Panc1 (cell line): ENCODE measurements at regions not wholly inside any gene's neighbourhood (a gene's known extent, or its start where the extent isn't known, plus 50 kb on each side); places are given as distances from the start of the nearest gene placed in this dataset.

Experiments
- ATAC-seq: fragments of 200-7000 bp; cut with Tn5 transposase; 2 replicates; pipeline ENCODE4 v1.9.1; 2020; ENCODE audit warnings: mild to moderate bottlenecking, moderate library complexity
- BruUV-seq: library from RNA; stranded (reverse); fragments of 400-500 nt; replicated peaks from 2 replicates; lab custom pipeline; 2021; lab: Mats Ljungman, UMichigan
- CTCF ChIA-PET: fragments of 300-600 bp; sonication (Branson Sonifier 250); formaldehyde crosslinking; loops from one replicate; lab custom pipeline; 2022; ENCODE audit warnings: antibody characterized with exemption; lab: Charles Lee
- POLR2A ChIA-PET: fragments of 300-600 bp; sonication (Branson Sonifier 250); formaldehyde crosslinking; loops from one replicate; lab custom pipeline; 2022; ENCODE audit warnings: antibody characterized with exemption; lab: Charles Lee
- DNase-seq: peaks from one replicate; pipeline ENCODE4 v3.0.0-alpha.2; 2010; ENCODE audit warnings: low read depth, low spot score
- H3K27ac ChIP-seq: 2 replicates; pipeline ENCODE4 v1.5.1; 2011; ENCODE audit warnings: mild to moderate bottlenecking, low read length, inconsistent platforms
- H3K27me3 ChIP-seq: fragments of 200-500 bp; sonication (Bioruptor generic); 2 replicates; pipeline ENCODE4 v1.6.0; 2014; ENCODE audit warnings: low read length, inconsistent platforms; ENCODE audit not compliant: control insufficient read depth, insufficient read depth
- H3K36me3 ChIP-seq: fragments of 200-500 bp; sonication (Bioruptor generic); 2 replicates; pipeline ENCODE4 v1.5.1; 2014; ENCODE audit warnings: inconsistent platforms, mild to moderate bottlenecking, low read length, moderate library complexity; ENCODE audit not compliant: control insufficient read depth, insufficient read depth
- H3K4me1 ChIP-seq: 2 replicates; pipeline ENCODE4 v1.5.1; 2011; ENCODE audit warnings: inconsistent platforms, mild to moderate bottlenecking, low read length, moderate library complexity; ENCODE audit not compliant: control insufficient read depth, insufficient read depth
- H3K4me3 ChIP-seq, 2 experiments: 2 replicates each; pipeline ENCODE4 v1.5.1; 2011 to 2012; ENCODE audit warnings: low read depth in 2 of 2, low read length in 2 of 2, mild to moderate bottlenecking in 2 of 2, inconsistent platforms in 1 of 2, moderate library complexity in 1 of 2
- H3K9me3 ChIP-seq: fragments of 200-500 bp; sonication (Bioruptor generic); 2 replicates; pipeline ENCODE4 v1.5.1; 2014; ENCODE audit warnings: low read depth, mild to moderate bottlenecking, inconsistent platforms, low read length, moderate library complexity; ENCODE audit not compliant: control insufficient read depth, insufficient read depth
- POLR2AphosphoS5 ChIP-seq: IDR thresholded peaks from 2 replicates; pipeline ENCODE4 v1.6.1; 2012; ENCODE audit warnings: mild to moderate bottlenecking, low read depth, low read length, moderate library complexity
- SIN3A ChIP-seq: IDR thresholded peaks from 2 replicates; pipeline ENCODE4 v1.6.1; 2012; ENCODE audit warnings: low read depth, mild to moderate bottlenecking, low read length, moderate library complexity, borderline replicate concordance; ENCODE audit not compliant: insufficient read depth
- TCF7L2 ChIP-seq: IDR thresholded peaks from 2 replicates; pipeline ENCODE4 v1.6.1; 2011; ENCODE audit warnings: mild to moderate bottlenecking, low read depth, low read length, inconsistent platforms
- in situ Hi-C: cut with HindIII; loops from 2 replicates; pipeline ENCODE4 v1.10.0; 2016; ENCODE audit warnings: low sequenced_read_pairs, low pct_unique_long_range_greater_than_20kb
- intact Hi-C: fragments of 100-400 bp; cut with micrococcal nuclease; formaldehyde crosslinking; loops from one replicate; pipeline ENCODE4 v1.10.0; 2022; ENCODE audit not compliant: unreplicated experiment
- TF ChIP-seq, protein P1 (sequence below), 2 experiments: IDR thresholded peaks; 2 replicates each; pipeline ENCODE4 v1.6.1; 2011 to 2012; ENCODE audit warnings: low read depth in 2 of 2, control low read depth in 1 of 2, low read length in 1 of 2, mild to moderate bottlenecking in 1 of 2, moderate library complexity in 1 of 2; ENCODE audit not compliant: insufficient read depth in 1 of 2
- TF ChIP-seq, protein P2 (sequence below): fragments of 450-650 bp; IDR thresholded peaks from 2 replicates; pipeline ENCODE4 v1.5.1; 2017; ENCODE audit warnings: mild to moderate bottlenecking

DNA sequence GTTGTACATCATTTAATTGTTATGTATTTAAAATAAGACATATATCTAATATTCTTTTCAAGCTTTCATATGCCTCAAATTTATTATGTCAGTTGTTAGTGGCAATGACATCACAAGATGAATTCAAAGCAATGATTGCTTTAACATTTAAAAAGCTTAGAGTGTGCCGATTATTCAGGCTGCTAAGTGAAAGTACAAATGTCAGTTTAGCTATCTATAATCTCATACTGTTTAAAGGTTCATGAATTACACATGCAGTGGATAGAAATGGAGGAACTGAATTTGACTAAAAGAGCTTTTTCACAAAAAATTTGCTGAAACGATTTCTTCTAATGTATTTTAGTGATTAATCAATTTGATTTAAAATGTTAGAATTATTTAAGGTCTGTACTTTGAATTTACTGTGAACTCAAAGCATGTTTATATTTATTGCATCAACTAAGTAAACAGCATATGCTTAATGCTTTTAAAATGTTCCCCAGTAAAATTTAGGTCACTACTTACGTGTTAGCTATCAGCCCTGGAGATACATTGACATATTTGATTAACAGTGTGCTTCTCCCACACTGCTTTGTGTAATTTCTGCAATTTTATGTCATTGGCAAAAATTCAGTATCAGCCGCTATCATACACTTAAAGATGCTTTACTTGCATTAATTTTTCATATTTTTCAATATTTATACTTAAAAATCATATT, 334.9 kb downstream of the PARP8 start:
- intact Hi-C loops (no loop called here), in situ Hi-C loops (no loop called here)
- ATAC-seq (no peak), DNase-seq (no peak)
- Histone ChIP-seq H3K36me3 (no peaks in the 10 kb centered on the region), H3K27me3 (no peaks in the 10 kb centered on the region), H3K27ac (no peak overlapping the region), H3K4me1 (no peaks in the 10 kb centered on the region), H3K4me3 (no peak overlapping the region), H3K9me3 (no peaks in the 10 kb centered on the region)
- TF ChIP-seq TCF7L2: no peak
- TF ChIP-seq SIN3A: no peak
- TF ChIP-seq, protein P1, sequence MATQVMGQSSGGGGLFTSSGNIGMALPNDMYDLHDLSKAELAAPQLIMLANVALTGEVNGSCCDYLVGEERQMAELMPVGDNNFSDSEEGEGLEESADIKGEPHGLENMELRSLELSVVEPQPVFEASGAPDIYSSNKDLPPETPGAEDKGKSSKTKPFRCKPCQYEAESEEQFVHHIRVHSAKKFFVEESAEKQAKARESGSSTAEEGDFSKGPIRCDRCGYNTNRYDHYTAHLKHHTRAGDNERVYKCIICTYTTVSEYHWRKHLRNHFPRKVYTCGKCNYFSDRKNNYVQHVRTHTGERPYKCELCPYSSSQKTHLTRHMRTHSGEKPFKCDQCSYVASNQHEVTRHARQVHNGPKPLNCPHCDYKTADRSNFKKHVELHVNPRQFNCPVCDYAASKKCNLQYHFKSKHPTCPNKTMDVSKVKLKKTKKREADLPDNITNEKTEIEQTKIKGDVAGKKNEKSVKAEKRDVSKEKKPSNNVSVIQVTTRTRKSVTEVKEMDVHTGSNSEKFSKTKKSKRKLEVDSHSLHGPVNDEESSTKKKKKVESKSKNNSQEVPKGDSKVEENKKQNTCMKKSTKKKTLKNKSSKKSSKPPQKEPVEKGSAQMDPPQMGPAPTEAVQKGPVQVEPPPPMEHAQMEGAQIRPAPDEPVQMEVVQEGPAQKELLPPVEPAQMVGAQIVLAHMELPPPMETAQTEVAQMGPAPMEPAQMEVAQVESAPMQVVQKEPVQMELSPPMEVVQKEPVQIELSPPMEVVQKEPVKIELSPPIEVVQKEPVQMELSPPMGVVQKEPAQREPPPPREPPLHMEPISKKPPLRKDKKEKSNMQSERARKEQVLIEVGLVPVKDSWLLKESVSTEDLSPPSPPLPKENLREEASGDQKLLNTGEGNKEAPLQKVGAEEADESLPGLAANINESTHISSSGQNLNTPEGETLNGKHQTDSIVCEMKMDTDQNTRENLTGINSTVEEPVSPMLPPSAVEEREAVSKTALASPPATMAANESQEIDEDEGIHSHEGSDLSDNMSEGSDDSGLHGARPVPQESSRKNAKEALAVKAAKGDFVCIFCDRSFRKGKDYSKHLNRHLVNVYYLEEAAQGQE (IDR thresholded peaks at IDR 0.05; ENCODE audit: insufficient read depth in 1 of 2, low read depth in 2 of 2, low read length in 1 of 2): no peak
- no peak for TF ChIP-seq POLR2AphosphoS5
- TF ChIP-seq, protein P2, sequence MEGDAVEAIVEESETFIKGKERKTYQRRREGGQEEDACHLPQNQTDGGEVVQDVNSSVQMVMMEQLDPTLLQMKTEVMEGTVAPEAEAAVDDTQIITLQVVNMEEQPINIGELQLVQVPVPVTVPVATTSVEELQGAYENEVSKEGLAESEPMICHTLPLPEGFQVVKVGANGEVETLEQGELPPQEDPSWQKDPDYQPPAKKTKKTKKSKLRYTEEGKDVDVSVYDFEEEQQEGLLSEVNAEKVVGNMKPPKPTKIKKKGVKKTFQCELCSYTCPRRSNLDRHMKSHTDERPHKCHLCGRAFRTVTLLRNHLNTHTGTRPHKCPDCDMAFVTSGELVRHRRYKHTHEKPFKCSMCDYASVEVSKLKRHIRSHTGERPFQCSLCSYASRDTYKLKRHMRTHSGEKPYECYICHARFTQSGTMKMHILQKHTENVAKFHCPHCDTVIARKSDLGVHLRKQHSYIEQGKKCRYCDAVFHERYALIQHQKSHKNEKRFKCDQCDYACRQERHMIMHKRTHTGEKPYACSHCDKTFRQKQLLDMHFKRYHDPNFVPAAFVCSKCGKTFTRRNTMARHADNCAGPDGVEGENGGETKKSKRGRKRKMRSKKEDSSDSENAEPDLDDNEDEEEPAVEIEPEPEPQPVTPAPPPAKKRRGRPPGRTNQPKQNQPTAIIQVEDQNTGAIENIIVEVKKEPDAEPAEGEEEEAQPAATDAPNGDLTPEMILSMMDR: no peak
- no TSS peak for BruUV-seq
- ChIA-PET POLR2A (no interaction called here), CTCF (no interaction called here)

DNA sequence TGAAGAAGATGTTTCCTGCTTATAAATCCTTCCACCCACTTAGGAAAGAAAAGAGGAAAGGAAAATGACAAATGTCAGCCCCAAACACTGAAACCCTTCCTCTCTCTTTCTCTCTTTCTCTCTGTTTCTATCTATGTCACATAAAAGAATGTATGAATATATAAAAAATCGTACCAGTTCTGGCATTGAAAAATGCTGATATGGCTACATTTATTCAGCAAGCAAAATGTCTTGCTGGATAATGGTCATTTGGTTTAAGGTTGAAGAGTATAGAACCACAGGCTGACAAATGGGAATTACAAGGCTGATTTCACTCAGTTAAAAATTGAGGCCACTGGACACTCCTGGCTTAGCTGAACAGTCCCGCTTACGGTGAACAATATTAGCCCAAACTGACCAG, 335.9 kb downstream of the PARP8 start:
- Histone ChIP-seq H3K4me1 (no peaks in the 10 kb centered on the region), H3K36me3 (no peaks in the 10 kb centered on the region), H3K9me3 (no peaks in the 10 kb centered on the region), H3K27ac (no peak overlapping the region), H3K27me3 (no peaks in the 10 kb centered on the region), H3K4me3 (no peak overlapping the region)
- DNase-seq (no peak), ATAC-seq (no peak)
- ChIA-PET POLR2A (no interaction called here), CTCF (no interaction called here)
- TF ChIP-seq SIN3A (no peak), TCF7L2 (no peak), POLR2AphosphoS5 (no peak)
- TF ChIP-seq, protein P2: no peak
- TF ChIP-seq, protein P1 (IDR thresholded peaks at IDR 0.05; ENCODE audit: insufficient read depth in 1 of 2, low read depth in 2 of 2, low read length in 1 of 2): no peak
- in situ Hi-C loops: no loop called here
- no TSS peak for BruUV-seq
- intact Hi-C loops: no loop called here
